ENCODE measurements at regions not wholly inside any gene's neighbourhood (a gene's known extent, or its start where the extent isn't known, plus 50 kb on each side); places are given as distances from the start of the nearest gene placed in this dataset.

DNA sequence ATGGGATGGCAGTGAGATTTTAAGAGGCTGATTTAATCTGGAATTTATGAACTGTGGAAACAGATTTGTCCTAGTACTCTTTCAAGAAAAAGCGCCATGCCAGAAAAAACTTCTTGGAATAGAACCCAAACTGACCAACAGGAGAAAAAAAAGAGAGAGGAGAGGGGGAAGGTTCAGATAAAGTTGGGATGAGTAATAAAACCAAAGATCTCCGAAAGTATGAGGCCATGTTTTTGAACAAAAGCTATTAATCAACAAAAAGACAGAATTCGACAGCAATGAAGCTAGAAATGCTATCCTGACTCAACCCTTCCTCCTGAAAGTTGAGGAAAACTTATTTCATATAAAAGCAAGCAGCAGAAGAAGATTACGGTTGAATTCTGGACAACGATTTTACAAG lies 135.5 kb downstream of the CEMIP2 start:
- TF ChIP-seq, protein P1, sequence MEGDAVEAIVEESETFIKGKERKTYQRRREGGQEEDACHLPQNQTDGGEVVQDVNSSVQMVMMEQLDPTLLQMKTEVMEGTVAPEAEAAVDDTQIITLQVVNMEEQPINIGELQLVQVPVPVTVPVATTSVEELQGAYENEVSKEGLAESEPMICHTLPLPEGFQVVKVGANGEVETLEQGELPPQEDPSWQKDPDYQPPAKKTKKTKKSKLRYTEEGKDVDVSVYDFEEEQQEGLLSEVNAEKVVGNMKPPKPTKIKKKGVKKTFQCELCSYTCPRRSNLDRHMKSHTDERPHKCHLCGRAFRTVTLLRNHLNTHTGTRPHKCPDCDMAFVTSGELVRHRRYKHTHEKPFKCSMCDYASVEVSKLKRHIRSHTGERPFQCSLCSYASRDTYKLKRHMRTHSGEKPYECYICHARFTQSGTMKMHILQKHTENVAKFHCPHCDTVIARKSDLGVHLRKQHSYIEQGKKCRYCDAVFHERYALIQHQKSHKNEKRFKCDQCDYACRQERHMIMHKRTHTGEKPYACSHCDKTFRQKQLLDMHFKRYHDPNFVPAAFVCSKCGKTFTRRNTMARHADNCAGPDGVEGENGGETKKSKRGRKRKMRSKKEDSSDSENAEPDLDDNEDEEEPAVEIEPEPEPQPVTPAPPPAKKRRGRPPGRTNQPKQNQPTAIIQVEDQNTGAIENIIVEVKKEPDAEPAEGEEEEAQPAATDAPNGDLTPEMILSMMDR (IDR thresholded peaks at IDR 0.05; ENCODE audit: insufficient read depth, low read length, missing control alignments) = no peak
- CTCF ChIA-PET = no interaction called here
- DNase-seq (ENCODE audit: low read depth, low spot score) = no peak
- H3K4me3 ChIP-seq (ENCODE audit: low read depth, low read length) = no peak overlapping the region
- POLR2A ChIA-PET = no interaction called here

DNA sequence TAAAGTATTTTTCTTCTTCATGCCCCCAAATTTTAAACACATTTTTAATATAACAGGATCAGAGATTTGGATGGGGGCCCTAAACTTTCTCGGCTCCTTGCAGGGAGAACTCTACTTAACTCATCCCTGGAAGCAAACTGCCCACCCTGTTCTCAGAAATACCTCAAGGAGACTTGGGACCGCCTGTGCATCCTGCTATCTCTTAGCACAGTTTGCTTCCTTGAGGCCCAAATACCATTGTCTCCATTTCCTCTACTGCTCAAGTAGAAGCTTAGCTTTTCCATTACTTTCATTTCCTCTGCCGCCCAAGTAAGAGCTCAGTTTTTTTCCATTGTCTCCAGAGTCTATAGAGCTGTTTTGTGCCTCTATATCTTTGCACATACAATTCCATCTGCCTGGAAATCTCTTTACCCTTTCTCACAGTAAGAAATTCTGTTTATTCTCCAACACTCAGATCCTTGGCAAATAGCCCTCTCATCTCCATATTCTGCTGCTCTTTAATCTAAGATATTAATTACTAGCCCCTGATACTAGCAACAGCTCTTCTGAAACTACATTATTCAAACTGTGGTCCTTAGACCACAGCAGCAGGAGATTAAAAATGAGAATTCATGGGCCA lies 137.8 kb downstream of the CEMIP2 start:
- no peak overlapping the region for H3K4me3 ChIP-seq (ENCODE audit: low read depth, low read length)
- DNase-seq (ENCODE audit: low read depth, low spot score) = no peak
- TF ChIP-seq, protein P1 (IDR thresholded peaks at IDR 0.05; ENCODE audit: insufficient read depth, low read length, missing control alignments) = no peak
- POLR2A ChIA-PET = no interaction called here
- CTCF ChIA-PET = no interaction called here

DNA sequence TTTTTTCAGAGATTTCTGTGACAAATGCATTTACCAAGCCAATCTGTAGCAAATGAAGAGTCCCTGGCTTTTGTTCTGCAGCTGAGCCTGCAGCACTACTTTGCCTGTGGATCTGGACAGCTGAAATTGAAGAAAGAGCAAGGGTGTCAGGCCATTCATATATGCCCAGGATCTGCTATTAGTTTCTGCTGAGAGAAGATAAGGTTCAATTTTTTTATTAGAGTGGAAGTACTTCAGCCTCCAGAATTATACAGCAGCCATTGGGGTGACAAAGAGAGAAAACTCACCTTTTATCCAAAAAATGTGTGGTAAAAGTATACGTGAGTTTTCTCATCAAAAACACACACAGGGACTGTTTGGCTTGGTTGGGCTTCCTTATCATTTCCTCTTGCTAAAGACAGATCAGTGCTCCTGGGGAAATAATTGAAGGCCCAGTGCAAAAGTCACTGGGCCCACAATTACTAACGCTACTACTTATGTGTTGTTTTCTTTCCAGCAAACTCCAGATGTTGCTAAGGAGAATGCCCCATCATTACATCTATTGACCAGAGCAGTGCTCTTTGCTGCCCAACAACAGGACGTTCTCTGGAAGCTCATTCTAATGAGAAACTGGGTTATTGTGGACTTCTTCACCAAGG lies 138.6 kb downstream of the CEMIP2 start:
- DNase-seq (ENCODE audit: low read depth, low spot score) = no peak

DNA sequence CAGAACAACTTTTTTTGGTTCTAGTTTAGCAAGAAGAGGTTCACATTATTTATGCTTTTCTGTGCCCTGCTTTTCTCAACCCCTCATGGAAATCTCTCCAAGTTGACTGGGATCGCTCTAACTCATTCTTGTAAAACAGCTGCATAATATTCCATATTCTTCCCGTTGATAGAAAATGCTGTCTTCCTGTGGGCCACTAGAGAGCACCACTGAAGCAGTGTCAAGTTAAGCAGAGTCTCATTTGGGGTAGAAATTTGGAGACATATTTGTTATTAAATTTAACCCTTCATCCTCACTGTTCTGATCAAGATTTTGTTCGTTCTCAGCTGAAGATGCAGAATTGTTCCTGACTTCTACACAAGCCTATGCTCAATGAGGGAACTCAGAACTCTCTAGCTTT lies 140.1 kb downstream of the CEMIP2 start:
- DNase-seq (ENCODE audit: low read depth, low spot score) = no peak
- POLR2A ChIA-PET = no interaction called here
- TF ChIP-seq, protein P1 (IDR thresholded peaks at IDR 0.05; ENCODE audit: insufficient read depth, low read length, missing control alignments) = peak; percentile 9

More for the DNA sequence above, 138.6 kb downstream of the CEMIP2 start:
- TF ChIP-seq, protein P1 (IDR thresholded peaks at IDR 0.05; ENCODE audit: insufficient read depth, low read length, missing control alignments) = no peak
- H3K4me3 ChIP-seq (ENCODE audit: low read depth, low read length) = no peak overlapping the region
- ChIA-PET CTCF (interaction anchor here (0.9 to 1.1 kb wide), 2 partner anchors 27 to 87 kb away, joined by 3 to 4 read pairs; no protein-coding TSS in a partner anchor), POLR2A (no interaction called here)

DNA sequence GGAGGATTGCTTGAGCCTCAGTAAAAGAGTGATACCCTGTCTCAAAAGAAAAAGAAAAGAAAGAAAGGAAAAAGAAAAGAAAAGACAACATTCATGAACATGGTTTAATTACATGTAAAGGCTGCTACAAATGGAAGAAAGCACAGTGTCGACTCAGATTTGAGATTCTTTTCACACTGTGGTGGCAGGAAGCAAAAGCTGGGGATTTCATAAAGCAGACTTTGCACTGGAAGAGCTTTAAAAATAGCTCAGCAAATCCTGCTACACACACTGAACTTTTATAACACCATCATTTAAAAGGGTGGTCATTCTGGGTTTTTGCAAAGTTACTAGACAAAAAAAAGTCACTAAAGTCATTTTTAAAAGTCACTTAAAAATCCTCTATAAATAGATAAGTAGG lies 140.8 kb downstream of the CEMIP2 start:
- no peak overlapping the region for H3K4me3 ChIP-seq (ENCODE audit: low read depth, low read length)
- POLR2A ChIA-PET = no interaction called here
- TF ChIP-seq, protein P1 (IDR thresholded peaks at IDR 0.05; ENCODE audit: insufficient read depth, low read length, missing control alignments) = no peak
- no peak for DNase-seq (ENCODE audit: low read depth, low spot score)
- CTCF ChIA-PET = interaction anchor here (0.9 to 1.9 kb wide), 6 partner anchors 8 to 342 kb away, joined by 3 to 11 read pairs (median 4); no protein-coding TSS in a partner anchor

More for the DNA sequence above, 140.1 kb downstream of the CEMIP2 start:
- CTCF ChIA-PET = interaction anchor here (0.9 to 1.9 kb wide), 8 partner anchors 8 to 343 kb away, joined by 3 to 11 read pairs (median 4); no protein-coding TSS in a partner anchor
- H3K4me3 ChIP-seq (ENCODE audit: low read depth, low read length) = no peak overlapping the region

DNA sequence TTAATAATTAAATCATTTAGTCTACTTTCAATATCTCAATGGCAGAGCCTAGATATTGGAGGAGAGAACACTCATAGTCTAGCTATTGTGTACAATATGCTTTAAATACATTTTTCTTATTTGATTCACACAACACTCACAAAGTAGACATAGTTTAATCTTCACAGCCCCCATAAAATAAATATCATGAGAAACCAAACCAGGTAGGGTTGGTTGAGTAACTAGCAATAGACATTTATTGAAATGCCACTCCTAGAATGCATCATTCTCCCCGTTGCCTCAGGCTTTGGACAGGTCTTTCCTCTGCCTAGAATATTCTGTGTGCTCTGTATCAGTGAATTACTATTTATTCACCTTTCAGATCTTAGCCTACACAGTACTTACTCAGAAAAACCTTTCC lies 141.9 kb downstream of the CEMIP2 start:
- CTCF ChIA-PET = no interaction called here
- DNase-seq (ENCODE audit: low read depth, low spot score) = no peak
- TF ChIP-seq, protein P1 (IDR thresholded peaks at IDR 0.05; ENCODE audit: insufficient read depth, low read length, missing control alignments) = no peak
- POLR2A ChIA-PET = no interaction called here
- no peak overlapping the region for H3K4me3 ChIP-seq (ENCODE audit: low read depth, low read length)

All from AG04449 (cell line).